Cardiac muscle cell (in vitro differentiated cells and primary cell): ENCODE measurements at regions not wholly inside any gene's neighbourhood (a gene's known extent, or its start where the extent isn't known, plus 50 kb on each side); places are given as distances from the start of the nearest gene placed in this dataset.

Experiments used
- DNase-seq, 2 donors: peaks; one replicate each; pipeline versions ENCODE4 v3.0.0 to v3.0.0-alpha.2; 2010 to 2017; ENCODE audit warnings: low read depth in 1 of 2, low spot score in 1 of 2
- H3K27ac ChIP-seq: fragments of 200-600 bp; sonication (generic); 2 replicates; pipeline ENCODE4 v1.5.1; 2016
- H3K27me3 ChIP-seq: fragments of 200-600 bp; sonication (generic); 2 replicates; pipeline ENCODE4 v1.6.0; 2016; ENCODE audit warnings: control low read depth
- H3K36me3 ChIP-seq: fragments of 200-600 bp; sonication (generic); 2 replicates; pipeline ENCODE4 v1.5.1; 2016; ENCODE audit warnings: control low read depth
- H3K4me1 ChIP-seq: fragments of 200-600 bp; sonication (generic); 2 replicates; pipeline ENCODE4 v1.8.1; 2017; ENCODE audit warnings: low read depth, mild to moderate bottlenecking, mixed run types
- H3K4me3 ChIP-seq: fragments of 200-600 bp; sonication (generic); 2 replicates; pipeline ENCODE4 v1.5.1; 2016; ENCODE audit warnings: mild to moderate bottlenecking
- H3K9me3 ChIP-seq: fragments of 200-600 bp; sonication (generic); 2 replicates; pipeline ENCODE4 v1.5.1; 2017; ENCODE audit warnings: low read depth, mild to moderate bottlenecking, control low read depth
- CTCF ChIP-seq: IDR thresholded peaks from 2 replicates; pipeline ENCODE4 v1.5.1; 2012; ENCODE audit warnings: low read depth, mild to moderate bottlenecking, low read length

GRCh38 chr17:79255046-79255445, 180.4 kb downstream of the ENGASE start:
- no peak overlapping the region for H3K27ac ChIP-seq
- no peak for DNase-seq
- H3K27me3 ChIP-seq: peaks cover 11% of the 10 kb centered on the region
- H3K4me1 ChIP-seq: no peaks in the 10 kb centered on the region
- no peak overlapping the region for H3K4me3 ChIP-seq
- H3K9me3 ChIP-seq: no peaks in the 10 kb centered on the region
- H3K36me3 ChIP-seq: no peaks in the 10 kb centered on the region
- TF ChIP-seq CTCF: no peak

DNA sequence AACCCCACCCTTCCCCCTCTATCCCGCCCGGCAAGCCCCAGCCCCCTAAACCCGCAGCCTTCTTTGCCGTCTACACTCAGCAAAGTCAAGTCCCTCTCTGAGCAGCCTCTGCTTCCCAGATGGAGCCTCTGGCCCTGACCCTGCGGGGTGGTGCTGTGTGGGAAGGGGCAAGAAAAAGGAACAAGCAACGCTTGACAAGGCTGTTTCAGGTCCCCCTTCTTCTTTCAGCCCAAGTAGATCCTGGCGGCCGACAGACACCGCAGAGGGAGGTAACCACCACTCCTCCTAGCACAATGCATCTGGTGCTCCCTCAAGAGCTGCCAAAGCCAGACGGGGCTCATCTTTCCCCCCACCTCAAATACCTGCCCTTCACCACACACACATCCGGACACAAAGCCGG, 178.3 kb downstream of the ENGASE start:
- Histone ChIP-seq H3K4me3 (no peak overlapping the region), H3K27me3 (peaks cover 13% of the 10 kb centered on the region), H3K36me3 (no peaks in the 10 kb centered on the region), H3K9me3 (no peaks in the 10 kb centered on the region), H3K4me1 (no peaks in the 10 kb centered on the region), H3K27ac (no peak overlapping the region)
- no peak for TF ChIP-seq CTCF
- DNase-seq: no peak

- no peak overlapping the region for H3K27ac ChIP-seq
- no peak for TF ChIP-seq CTCF
- H3K36me3 ChIP-seq: no peaks in the 10 kb centered on the region
- H3K4me3 ChIP-seq: no peak overlapping the region
- H3K27me3 ChIP-seq: peaks cover 7% of the 10 kb centered on the region
- H3K4me1 ChIP-seq: no peaks in the 10 kb centered on the region
- no peaks in the 10 kb centered on the region for H3K9me3 ChIP-seq
- DNase-seq: no peak
These were observed 177.2 kb downstream of the ENGASE start for GRCh38 chr17:79251824-79252223.

DNA sequence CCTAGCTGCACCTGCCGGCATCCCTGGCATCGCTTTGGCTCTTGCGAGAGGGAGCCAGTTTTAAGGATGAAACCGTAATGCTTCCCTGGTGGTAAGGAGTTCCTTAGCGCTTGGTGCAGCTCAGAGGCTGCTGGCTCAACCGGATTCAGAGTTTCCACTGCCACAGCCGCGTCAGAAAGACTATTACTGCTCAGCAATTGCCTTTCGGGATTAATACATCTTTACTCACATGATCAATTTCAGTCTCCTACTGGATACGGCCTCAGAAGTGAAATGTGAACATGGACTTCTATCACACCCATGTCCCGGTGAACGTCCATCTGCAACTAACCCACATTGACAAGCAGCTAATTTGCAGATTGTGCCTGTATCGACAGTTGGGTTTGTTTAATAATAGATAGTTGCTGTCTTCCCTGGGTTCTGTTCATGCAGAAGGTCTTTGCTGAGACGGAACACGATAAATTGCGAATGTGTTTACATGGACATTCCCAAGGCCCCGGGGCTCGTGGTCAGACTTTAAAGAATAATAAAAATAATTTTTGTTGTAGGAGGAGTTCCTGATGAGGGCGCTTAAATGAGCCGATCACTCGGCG, 175.4 kb downstream of the ENGASE start:
- no peaks in the 10 kb centered on the region for H3K4me1 ChIP-seq
- no peak overlapping the region for H3K27ac ChIP-seq
- no peaks in the 10 kb centered on the region for H3K36me3 ChIP-seq
- no peak for DNase-seq
- no peak overlapping the region for H3K4me3 ChIP-seq
- H3K9me3 ChIP-seq: no peaks in the 10 kb centered on the region
- H3K27me3 ChIP-seq: peaks cover 7% of the 10 kb centered on the region
- no peak for TF ChIP-seq CTCF

DNA sequence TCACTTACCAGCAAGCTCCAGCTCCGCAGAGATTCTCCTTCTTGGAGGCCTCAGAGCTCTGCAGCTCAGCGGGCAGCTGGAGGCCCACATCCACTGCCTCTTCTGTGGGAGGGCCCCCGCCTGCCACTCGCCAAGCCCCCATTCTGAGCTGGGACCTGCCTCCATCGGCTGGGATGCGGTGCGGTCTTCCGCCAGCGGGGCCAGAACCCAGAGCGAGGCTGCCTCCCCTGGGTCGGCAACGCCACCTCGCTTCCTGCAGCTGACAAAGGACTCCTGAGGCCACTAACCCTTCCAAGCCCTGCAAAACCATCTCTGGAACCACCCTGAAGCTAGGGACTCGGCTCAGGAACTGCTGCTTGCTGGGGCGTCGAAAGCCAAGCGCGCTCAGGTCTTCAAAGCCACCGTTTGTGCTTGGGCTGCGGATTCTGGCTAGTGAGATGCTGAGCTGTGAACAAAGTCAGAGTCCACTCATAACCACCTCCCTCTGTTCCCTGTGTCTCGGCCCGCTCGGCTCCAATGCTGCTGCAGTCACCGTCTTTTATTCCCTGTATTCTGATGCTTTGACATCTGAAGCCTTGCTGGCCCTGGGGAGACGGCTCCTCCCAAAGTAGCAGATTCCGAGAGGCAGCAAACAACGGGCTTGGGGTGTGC, 174.3 kb downstream of the ENGASE start:
- Histone ChIP-seq H3K36me3 (no peaks in the 10 kb centered on the region), H3K9me3 (no peaks in the 10 kb centered on the region), H3K27me3 (peaks cover 7% of the 10 kb centered on the region), H3K4me1 (no peaks in the 10 kb centered on the region), H3K27ac (no peak overlapping the region), H3K4me3 (no peak overlapping the region)
- TF ChIP-seq CTCF: no peak
- no peak for DNase-seq
